Colonic mucosa (tissue), 4 donors: ENCODE measurements at regions not wholly inside any gene's neighbourhood (a gene's known extent, or its start where the extent isn't known, plus 50 kb on each side); places are given as distances from the start of the nearest gene placed in this dataset.

ENCODE experiments used
- DNase-seq: peaks from one replicate; pipeline ENCODE4 v3.0.0-alpha.2; 2020
- H3K27ac ChIP-seq: fragments of 200-600 bp; one replicate; pipeline ENCODE4 v1.8.0; 2021
- H3K27me3 ChIP-seq: fragments of 200-600 bp; one replicate; pipeline ENCODE4 v1.8.0; 2021
- H3K36me3 ChIP-seq: fragments of 200-600 bp; one replicate; pipeline ENCODE4 v1.8.0; 2021
- H3K4me1 ChIP-seq: fragments of 200-600 bp; one replicate; pipeline ENCODE4 v1.8.0; 2021; ENCODE audit warnings: mild to moderate bottlenecking
- H3K4me3 ChIP-seq: fragments of 200-600 bp; one replicate; pipeline ENCODE4 v1.8.0; 2021
- H3K9ac ChIP-seq, 2 donors: one replicate each; pipeline ENCODE4 v1.7.0; 2013; ENCODE audit warnings: control low read depth in 2 of 2, low read depth in 2 of 2, low read length in 2 of 2
- H3K9me3 ChIP-seq: fragments of 200-600 bp; one replicate; pipeline ENCODE4 v1.8.0; 2021
- intact Hi-C: fragments of 100-400 bp; cut with DNase I; formaldehyde crosslinking; loops from one replicate; pipeline ENCODE4 v1.14.1; 2022
- TF ChIP-seq, protein P1 (sequence below): fragments of 200-600 bp; IDR thresholded peaks from one replicate; pipeline ENCODE4 v1.8.0; 2022; ENCODE audit warnings: antibody characterized with exemption, mild to moderate bottlenecking
- donor health status: healthy.
- donor health status: DM: no; HTN: no; CAD: no.
- donor health status: DM: no; HTN: no; CAD: no.

- DNase-seq, result no peak
- H3K27ac ChIP-seq, result no peak overlapping the region
- intact Hi-C loops, result no loop called here
- H3K36me3 ChIP-seq, result no peaks in the 10 kb centered on the region
- H3K9ac ChIP-seq, result no peak overlapping the region
- TF ChIP-seq, protein P1, sequence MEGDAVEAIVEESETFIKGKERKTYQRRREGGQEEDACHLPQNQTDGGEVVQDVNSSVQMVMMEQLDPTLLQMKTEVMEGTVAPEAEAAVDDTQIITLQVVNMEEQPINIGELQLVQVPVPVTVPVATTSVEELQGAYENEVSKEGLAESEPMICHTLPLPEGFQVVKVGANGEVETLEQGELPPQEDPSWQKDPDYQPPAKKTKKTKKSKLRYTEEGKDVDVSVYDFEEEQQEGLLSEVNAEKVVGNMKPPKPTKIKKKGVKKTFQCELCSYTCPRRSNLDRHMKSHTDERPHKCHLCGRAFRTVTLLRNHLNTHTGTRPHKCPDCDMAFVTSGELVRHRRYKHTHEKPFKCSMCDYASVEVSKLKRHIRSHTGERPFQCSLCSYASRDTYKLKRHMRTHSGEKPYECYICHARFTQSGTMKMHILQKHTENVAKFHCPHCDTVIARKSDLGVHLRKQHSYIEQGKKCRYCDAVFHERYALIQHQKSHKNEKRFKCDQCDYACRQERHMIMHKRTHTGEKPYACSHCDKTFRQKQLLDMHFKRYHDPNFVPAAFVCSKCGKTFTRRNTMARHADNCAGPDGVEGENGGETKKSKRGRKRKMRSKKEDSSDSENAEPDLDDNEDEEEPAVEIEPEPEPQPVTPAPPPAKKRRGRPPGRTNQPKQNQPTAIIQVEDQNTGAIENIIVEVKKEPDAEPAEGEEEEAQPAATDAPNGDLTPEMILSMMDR, result no peak
- no peaks in the 10 kb centered on the region for H3K4me1 ChIP-seq
- H3K9me3 ChIP-seq, result no peaks in the 10 kb centered on the region
- H3K27me3 ChIP-seq, result no peaks in the 10 kb centered on the region
- no peak overlapping the region for H3K4me3 ChIP-seq
Measured at GRCh38 chr14:37797675-37798074, 202.2 kb downstream of the TTC6 start.

- intact Hi-C loops, result no loop called here
- Histone ChIP-seq H3K9me3 (no peaks in the 10 kb centered on the region), H3K9ac (no peak overlapping the region), H3K36me3 (no peaks in the 10 kb centered on the region), H3K4me1 (no peaks in the 10 kb centered on the region), H3K4me3 (no peak overlapping the region), H3K27ac (no peak overlapping the region), H3K27me3 (no peaks in the 10 kb centered on the region)
- TF ChIP-seq, protein P1, result no peak
- DNase-seq, result no peak
Measured at GRCh38 chr14:37807722-37808121, 212.3 kb downstream of the TTC6 start.

DNA sequence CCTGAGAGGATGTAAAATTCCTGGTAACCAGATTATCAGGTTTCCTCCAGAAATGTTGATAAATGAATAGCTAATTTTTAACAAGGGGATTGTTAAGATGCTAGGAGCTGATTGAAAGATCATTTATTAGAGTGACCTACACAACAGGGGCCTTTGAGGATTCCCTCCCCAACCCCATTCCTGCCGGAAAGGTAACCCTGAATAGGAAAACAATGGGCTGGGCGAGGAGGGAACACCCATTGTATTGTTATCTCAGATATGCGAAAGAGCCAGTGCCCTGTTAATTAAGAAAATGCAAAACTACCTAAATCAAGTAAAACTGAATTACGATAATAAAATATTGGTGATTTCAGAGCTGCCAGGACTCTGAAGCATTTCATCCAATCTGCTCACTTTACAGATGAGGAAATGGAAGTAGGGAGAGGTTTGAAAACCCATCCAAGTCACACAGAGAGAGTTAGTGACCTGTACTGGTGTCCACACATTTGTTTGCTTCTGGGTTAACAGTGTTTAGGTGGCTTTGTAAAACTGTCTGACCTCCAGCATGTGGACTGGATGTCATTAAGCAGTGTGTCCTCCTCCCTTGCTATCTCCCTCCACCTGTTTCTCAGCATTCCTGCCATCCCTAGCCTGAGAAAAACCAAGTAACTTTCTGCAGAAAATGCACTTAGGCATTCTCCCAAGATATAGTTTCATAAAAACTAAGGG, 214.8 kb downstream of the TTC6 start:
- DNase-seq, result no peak

GRCh38 chr14:37813732-37814131, 218.3 kb downstream of the TTC6 start:
- Histone ChIP-seq H3K9me3 (no peaks in the 10 kb centered on the region), H3K4me3 (no peak overlapping the region), H3K27ac (no peak overlapping the region), H3K36me3 (no peaks in the 10 kb centered on the region), H3K27me3 (no peaks in the 10 kb centered on the region), H3K9ac (no peak overlapping the region), H3K4me1 (no peaks in the 10 kb centered on the region)
- no peak for DNase-seq
- intact Hi-C loops, result no loop called here
- TF ChIP-seq, protein P1, result no peak

More for the DNA sequence above, 214.8 kb downstream of the TTC6 start:
- Histone ChIP-seq H3K27ac (no peak overlapping the region), H3K4me3 (no peak overlapping the region), H3K36me3 (no peaks in the 10 kb centered on the region), H3K9me3 (no peaks in the 10 kb centered on the region), H3K4me1 (no peaks in the 10 kb centered on the region), H3K27me3 (no peaks in the 10 kb centered on the region), H3K9ac (no peak overlapping the region)
- TF ChIP-seq, protein P1, result no peak
- intact Hi-C loops, result no loop called here

GRCh38 chr14:37816135-37816534, 220.7 kb downstream of the TTC6 start:
- Histone ChIP-seq H3K9ac (no peak overlapping the region), H3K27me3 (no peaks in the 10 kb centered on the region), H3K4me1 (no peaks in the 10 kb centered on the region), H3K27ac (no peak overlapping the region), H3K36me3 (no peaks in the 10 kb centered on the region), H3K4me3 (no peak overlapping the region), H3K9me3 (no peaks in the 10 kb centered on the region)
- intact Hi-C loops, result no loop called here
- no peak for DNase-seq
- TF ChIP-seq, protein P1, result no peak
